Stimulated activated CD8-positive, alpha-beta memory T cell treated with anti-CD3 and anti-CD28 coated beads, Interleukin-12 subunit alpha, Interleukin-12 subunit beta, amount 100 ng/mL, for 4 hours (primary cell): ENCODE measurements at regions not wholly inside any gene's neighbourhood (a gene's known extent, or its start where the extent isn't known, plus 50 kb on each side); places are given as distances from the start of the nearest gene placed in this dataset.
"Not testable (repeated sequence)": the region's sequence is repeated elsewhere in the genome, so short reads cannot be mapped to it uniquely, and the experiment has no call there.

Source experiments
- DNase-seq: peaks from one replicate; pipeline ENCODE4 v3.0.0-alpha.2; 2020; ENCODE audit warnings: low read depth

GRCh38 chr6:141242957-141243356, 889.8 kb upstream of the GJE1 start:
- no peak for DNase-seq

- no peak for DNase-seq
These were observed 903.4 kb upstream of the GJE1 start for GRCh38 chr6:141229296-141229695.

GRCh38 chr6:141218583-141218982, 914.1 kb upstream of the GJE1 start:
- no peak for DNase-seq

DNA sequence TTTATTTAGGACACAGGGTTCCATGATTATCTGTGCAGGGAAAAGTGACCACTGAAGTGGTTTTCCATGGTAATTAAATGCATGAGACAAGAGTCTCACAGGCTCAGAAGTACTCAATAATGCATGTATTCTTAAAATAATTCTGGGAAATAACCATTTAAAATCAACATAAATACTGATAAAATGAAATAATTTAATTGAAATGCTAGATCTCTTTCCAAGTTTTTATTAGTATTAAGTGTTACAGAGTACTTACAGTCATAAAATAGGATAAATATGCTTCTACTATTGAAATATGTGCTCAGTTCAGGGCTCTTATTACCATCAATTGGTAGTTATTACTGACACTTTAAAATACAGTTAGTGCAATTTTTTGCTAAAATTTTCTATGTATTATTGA, 916.0 kb upstream of the GJE1 start:
- DNase-seq: no peak

GRCh38 chr6:141212296-141212695, 920.4 kb upstream of the GJE1 start:
- DNase-seq: no peak

DNA sequence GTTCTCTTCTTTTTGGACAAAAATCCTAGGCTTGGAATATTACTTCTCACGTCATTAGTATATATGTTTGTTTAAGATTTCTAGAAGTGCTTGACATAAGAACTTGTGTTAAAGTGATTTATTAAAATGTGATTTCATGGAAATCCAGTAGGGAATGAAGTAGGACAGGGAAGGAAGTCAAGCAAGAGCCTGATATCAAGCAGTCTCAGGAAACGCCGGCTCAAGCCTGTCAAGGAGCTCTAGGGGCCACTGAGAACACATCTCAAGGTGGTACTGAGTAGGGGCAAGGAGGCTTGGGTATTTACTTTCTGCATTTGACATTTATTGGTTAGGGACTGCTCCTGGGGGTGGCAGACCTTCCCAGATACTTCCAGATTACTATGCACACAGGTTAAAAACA, 920.9 kb upstream of the GJE1 start:
- no peak for DNase-seq

- no peak for DNase-seq
These were observed 921.8 kb upstream of the GJE1 start for GRCh38 chr6:141210901-141211300.

DNA sequence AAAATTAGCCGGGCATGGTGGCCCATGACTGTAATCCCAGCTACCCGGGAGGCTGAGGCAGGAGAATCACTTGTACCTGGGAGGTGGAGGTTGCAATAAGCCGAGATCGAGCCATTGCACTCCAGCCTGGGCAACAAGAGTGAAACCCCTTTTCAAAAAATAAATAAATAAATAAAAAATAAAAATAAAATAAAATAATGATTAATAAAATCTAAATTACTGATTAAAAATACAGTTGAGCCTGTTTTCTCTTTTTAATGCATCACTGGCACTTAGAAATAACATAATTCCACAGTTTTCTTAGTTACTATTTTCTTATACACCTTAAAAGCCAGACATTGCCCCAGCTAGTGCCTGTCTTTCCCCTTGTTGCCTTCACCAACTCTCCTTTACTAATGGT, 922.8 kb upstream of the GJE1 start:
- DNase-seq: no peak

DNA sequence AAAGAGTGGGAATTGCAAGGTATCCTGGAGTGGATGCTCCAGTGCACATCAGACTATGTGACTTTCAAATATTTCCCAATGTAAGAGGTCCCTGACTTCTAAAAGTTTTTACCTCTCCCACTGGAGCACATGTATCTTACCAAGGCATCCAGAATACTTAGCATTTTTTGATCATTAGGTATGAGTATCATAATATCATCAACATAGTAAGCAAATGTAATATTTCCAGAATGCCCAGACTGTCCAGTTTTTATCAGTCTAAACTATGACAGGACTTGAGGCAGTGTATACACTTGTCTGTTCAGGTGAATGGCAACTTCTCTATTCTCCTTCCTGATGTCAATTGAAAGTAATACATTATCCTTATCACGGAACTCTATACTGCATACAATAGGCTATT, 924.6 kb upstream of the GJE1 start:
- DNase-seq: no peak

DNA sequence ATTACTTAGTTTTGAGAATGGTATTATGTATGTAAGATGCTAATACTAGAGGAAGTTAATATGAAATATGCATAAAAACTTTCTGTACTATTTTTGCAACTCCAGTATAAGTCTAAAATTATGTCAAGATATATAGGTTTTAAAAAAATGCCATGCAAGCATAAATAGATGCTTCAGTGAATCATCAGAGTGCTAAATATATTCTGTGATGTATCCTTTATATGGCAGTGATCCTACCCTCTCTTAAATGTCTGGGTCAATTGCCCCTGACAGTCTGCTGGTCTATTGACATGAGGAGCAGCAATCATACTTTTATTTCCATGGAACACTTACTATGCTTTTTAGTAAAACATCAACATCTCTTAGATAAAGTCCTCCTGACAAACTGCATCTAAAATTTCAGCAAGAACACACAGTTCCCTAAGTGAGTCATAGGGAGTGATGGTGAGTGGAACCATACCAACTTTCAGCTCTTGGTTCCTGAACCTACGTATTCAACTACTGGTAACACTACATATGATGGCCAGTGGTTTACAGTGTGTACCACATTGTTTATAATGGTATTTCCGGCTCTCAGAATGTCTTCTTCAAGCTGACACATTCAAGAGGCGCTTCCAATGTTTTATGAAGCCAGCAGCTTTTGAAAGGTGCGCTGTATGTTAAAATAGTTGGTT, 928.7 kb upstream of the GJE1 start:
- DNase-seq: no peak

GRCh38 chr6:141202626-141203025, 930.1 kb upstream of the GJE1 start:
- no peak for DNase-seq

GRCh38 chr6:141199074-141199473, 933.7 kb upstream of the GJE1 start:
- no peak for DNase-seq

DNA sequence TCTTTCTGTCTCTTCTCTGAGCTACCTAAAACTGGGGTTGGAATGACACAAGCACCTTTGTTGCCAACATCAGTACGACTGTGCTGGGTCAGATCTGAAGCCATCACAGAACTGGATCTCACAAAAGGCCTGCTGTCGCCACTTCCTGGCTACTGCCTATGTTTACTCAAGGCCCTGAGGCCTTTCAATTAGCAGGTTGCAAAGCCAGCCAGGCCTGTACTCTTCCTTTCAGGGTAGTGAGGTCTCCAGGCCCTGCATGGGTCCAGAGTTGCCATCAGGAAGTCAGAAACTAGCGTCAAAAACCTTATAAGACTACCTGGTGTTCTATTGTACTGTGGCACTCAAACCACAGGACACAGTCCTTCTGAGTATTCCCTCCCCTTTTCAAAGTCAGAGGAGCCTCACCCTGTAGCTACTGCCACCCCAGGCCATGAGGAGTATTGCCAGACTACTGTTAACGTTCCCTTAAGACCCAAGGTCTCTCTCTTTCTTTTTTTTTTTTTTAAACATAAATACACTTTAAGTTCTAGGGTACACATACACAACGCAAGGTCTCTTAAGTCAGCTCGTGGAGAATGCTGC, 937.4 kb upstream of the GJE1 start:
- DNase-seq: no peak

GRCh38 chr6:141183368-141183767, 949.4 kb upstream of the GJE1 start:
- no peak for DNase-seq

GRCh38 chr6:141175458-141175857, 957.3 kb upstream of the GJE1 start:
- not testable (repeated sequence) for DNase-seq

GRCh38 chr6:141174932-141175331, 957.8 kb upstream of the GJE1 start:
- DNase-seq: no peak

- no peak for DNase-seq
These were observed 959.2 kb upstream of the GJE1 start for GRCh38 chr6:141173529-141173928.

GRCh38 chr6:141169419-141169818, 963.3 kb upstream of the GJE1 start:
- DNase-seq: no peak

DNA sequence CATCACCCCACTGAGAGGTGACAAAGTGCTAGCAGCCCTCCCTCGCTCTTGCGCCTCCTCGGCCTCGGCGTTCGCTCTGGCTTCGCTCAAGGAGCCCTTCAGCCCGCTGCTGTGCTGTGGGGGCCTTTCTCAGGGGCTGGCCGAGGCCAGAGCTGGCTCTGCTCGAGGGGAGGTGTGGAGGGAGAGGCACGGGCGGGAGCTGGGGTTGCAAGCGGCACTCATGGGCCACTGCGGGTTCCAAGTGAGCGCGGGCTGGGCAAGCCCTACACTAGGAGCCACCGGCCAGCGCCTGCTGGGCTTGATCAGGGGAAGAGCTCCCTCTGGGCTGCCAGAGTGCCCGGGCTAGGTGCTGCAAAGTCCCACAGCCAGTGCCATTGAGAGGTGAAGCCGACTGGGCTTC, 964.8 kb upstream of the GJE1 start:
- DNase-seq: no peak

DNA sequence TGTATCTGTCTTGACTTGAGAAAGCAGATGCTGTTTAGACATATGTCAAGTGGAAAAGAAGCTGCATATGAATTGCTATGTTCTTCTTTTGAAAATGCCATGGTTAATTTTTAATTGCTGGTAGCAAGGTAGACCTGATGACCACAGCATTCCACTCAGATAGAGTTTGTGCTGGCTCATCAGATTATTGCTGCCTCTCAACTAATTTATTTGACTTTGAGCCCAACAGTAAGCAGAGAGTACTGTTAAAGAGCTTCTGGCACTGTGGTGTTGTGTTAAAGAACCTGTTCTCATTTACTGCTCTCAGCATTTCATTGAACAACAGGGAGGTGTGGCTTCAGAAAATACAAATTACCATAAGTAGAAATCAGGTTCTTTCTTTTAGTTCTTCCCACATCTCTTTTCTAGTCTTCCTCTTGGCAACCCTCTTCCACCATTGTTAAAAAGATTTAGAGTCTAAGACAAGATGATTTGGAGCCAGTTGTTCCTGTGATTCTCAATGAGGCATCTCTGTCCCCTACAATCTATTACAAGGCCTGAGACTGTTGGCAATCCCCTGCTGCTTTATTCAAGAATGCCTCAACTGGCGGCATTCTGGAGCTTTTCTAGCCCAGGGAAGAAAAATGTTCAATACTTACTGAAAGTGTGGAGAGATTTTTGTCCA, 967.6 kb upstream of the GJE1 start:
- no peak for DNase-seq

GRCh38 chr6:141164042-141164743, 968.5 kb upstream of the GJE1 start:
- no peak for DNase-seq

DNA sequence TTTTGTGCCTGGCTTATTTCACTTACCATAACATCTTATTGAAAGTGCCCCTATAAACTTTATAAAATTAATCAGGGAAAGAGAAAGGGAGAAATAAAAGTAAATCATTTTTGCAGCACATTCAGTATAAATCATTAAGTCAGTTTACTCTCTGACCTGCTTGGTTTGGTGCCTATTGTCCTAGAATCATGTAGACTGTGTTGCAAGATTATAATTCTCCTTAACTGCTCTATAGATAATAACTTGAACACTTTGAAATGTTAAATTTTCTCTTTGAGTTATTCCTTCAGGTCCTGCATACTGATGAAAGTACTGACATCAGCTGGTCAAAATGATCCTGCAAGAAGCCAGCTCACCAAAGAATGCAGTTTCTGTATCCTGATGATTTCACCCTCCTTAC, 969.6 kb upstream of the GJE1 start:
- no peak for DNase-seq

- no peak for DNase-seq
These were observed 974.0 kb upstream of the GJE1 start for GRCh38 chr6:141158740-141159139.
